Fibroblast of skin of left biceps (primary cell): ENCODE measurements at regions not wholly inside any gene's neighbourhood (a gene's known extent, or its start where the extent isn't known, plus 50 kb on each side); places are given as distances from the start of the nearest gene placed in this dataset.

Experiments used
- DNase-seq, 2 experiments: peaks; one replicate each; pipeline ENCODE4 v3.0.0-alpha.2; 2013; ENCODE audit warnings: low read depth in 2 of 2

GRCh38 chr2:3062476-3063260 is 314.9 kb downstream of the EIPR1 start:
- no peak for DNase-seq

GRCh38 chr2:3060049-3060448 is 317.6 kb downstream of the EIPR1 start:
- DNase-seq = no peak

- DNase-seq = no peak
Measured at GRCh38 chr2:3059141-3059925, 318.3 kb downstream of the EIPR1 start.

GRCh38 chr2:3054066-3054465 is 323.6 kb downstream of the EIPR1 start:
- DNase-seq = no peak

- DNase-seq = no peak
Measured at GRCh38 chr2:3051266-3051665, 326.4 kb downstream of the EIPR1 start.

GRCh38 chr2:3046170-3046865 is 331.3 kb downstream of the EIPR1 start:
- no peak for DNase-seq

- DNase-seq = no peak
Measured at GRCh38 chr2:3045318-3045921, 332.2 kb downstream of the EIPR1 start.

GRCh38 chr2:3044587-3045317 is 332.9 kb downstream of the EIPR1 start:
- no peak for DNase-seq

GRCh38 chr2:3043726-3044125 is 333.9 kb downstream of the EIPR1 start:
- no peak for DNase-seq

GRCh38 chr2:3042601-3043585 is 334.7 kb downstream of the EIPR1 start:
- no peak for DNase-seq

GRCh38 chr2:3041841-3042600 is 335.6 kb downstream of the EIPR1 start:
- DNase-seq = no peak

GRCh38 chr2:3041246-3041645 is 336.4 kb downstream of the EIPR1 start:
- DNase-seq = no peak

GRCh38 chr2:3040496-3041140 is 337.0 kb downstream of the EIPR1 start:
- DNase-seq = no peak

- DNase-seq = no peak
Measured at GRCh38 chr2:3040066-3040428, 337.6 kb downstream of the EIPR1 start.

GRCh38 chr2:3039188-3040065 is 338.2 kb downstream of the EIPR1 start:
- no peak for DNase-seq

GRCh38 chr2:3038636-3039035 is 339.0 kb downstream of the EIPR1 start:
- no peak for DNase-seq

GRCh38 chr2:3037196-3038194 is 340.1 kb downstream of the EIPR1 start:
- DNase-seq = no peak
